K562 (cell line): ENCODE measurements at regions not wholly inside any gene's neighbourhood (a gene's known extent, or its start where the extent isn't known, plus 50 kb on each side); places are given as distances from the start of the nearest gene placed in this dataset.

Source experiments
- ATAC-seq: fragments of 200-7000 bp; cut with Tn5 transposase; 3 replicates; pipeline ENCODE4 v1.9.1; 2020; ENCODE audit warnings: moderate library complexity
- BruUV-seq: library from RNA; stranded (reverse); fragments of 400-500 nt; replicated peaks from 2 replicates; lab custom pipeline; 2021; lab: Mats Ljungman, UMichigan
- CTCF ChIA-PET: fragments of 300-600 bp; formaldehyde crosslinking; extraction: SDS; loops from one replicate; lab custom pipeline; 2021; ENCODE audit warnings: low intra/inter-chr PET ratio; lab: Yijun Ruan, JAX
- POLR2A ChIA-PET: fragments of 300-600, 350-650 bp; sonication (Branson Sonifier 250); formaldehyde crosslinking; extraction: SDS; loops from one replicate; lab custom pipeline; 2021; ENCODE audit warnings: antibody characterized with exemption, inconsistent platforms; lab: Yijun Ruan, JAX
- DNase-seq, 4 experiments: peaks; one replicate each; pipeline versions ENCODE4 v3.0.0 to v3.0.0-alpha.2; 2011 to 2018; ENCODE audit warnings: low spot score in 3 of 4, mixed read lengths in 3 of 4; ENCODE audit errors: extremely low read depth in 1 of 4
- FAIRE-seq: peaks from 2 replicates; lab custom pipeline; 2011; peaks lifted over from hg19 to GRCh38; lab: Jason Lieb, UNC
- H2AFZ ChIP-seq: 2 replicates; pipeline ENCODE4 v1.6.0; 2011; ENCODE audit warnings: low read depth, low read length, control low read depth, inconsistent platforms
- H3K27ac ChIP-seq: fragments of 200-600 bp; 3 replicates; pipeline ENCODE4 v1.8.0; 2011; ENCODE audit warnings: low read depth, mild to moderate bottlenecking, control low read depth, inconsistent platforms, low read length, moderate library complexity, mixed read lengths; ENCODE audit errors: extremely low read depth
- H3K27me3 ChIP-seq, 2 experiments: fragments of 300-600 bp in 1 of 2; 2 replicates in 1 of 2; 3 replicates in 1 of 2; pipeline versions ENCODE4 v1.6.0 to v1.8.0; 2011; ENCODE audit warnings: inconsistent platforms in 2 of 2, low read length in 2 of 2, mild to moderate bottlenecking in 1 of 2, mixed read lengths in 1 of 2, moderate library complexity in 1 of 2; ENCODE audit not compliant: control insufficient read depth in 2 of 2, insufficient read depth in 2 of 2
- H3K36me3 ChIP-seq: fragments of 300-600 bp; 3 replicates; pipeline ENCODE4 v1.8.0; 2011; ENCODE audit warnings: mild to moderate bottlenecking, low read length, inconsistent platforms; ENCODE audit not compliant: control insufficient read depth, insufficient read depth
- H3K4me1 ChIP-seq, 2 experiments: fragments of 200-600 bp in 1 of 2; replicated peaks in 1 of 2; 2 replicates in 1 of 2; 3 replicates in 1 of 2; pipeline versions ENCODE4 v1.5.1 to v1.8.0; 2011; ENCODE audit warnings: inconsistent platforms in 2 of 2, low read length in 2 of 2, mild to moderate bottlenecking in 1 of 2, mixed read lengths in 1 of 2, moderate library complexity in 1 of 2; ENCODE audit not compliant: control insufficient read depth in 2 of 2, insufficient read depth in 2 of 2
- H3K4me2 ChIP-seq: 2 replicates; pipeline ENCODE4 v1.6.1; 2011; ENCODE audit warnings: low read length, control low read depth, inconsistent platforms, mixed read lengths; ENCODE audit not compliant: insufficient read depth
- H3K4me3 ChIP-seq: fragments of 200-600 bp; sonication (generic), shearing (Covaris generic); 2 replicates; pipeline ENCODE4 v1.5.1; 2016; ENCODE audit warnings: control low read depth, inconsistent platforms
- H3K79me2 ChIP-seq: fragments of 200-600 bp; 3 replicates; pipeline ENCODE4 v1.8.0; 2011; ENCODE audit warnings: low read length, inconsistent platforms; ENCODE audit not compliant: control insufficient read depth, insufficient read depth
- H3K9ac ChIP-seq, 2 experiments: 2 replicates each; pipeline versions ENCODE4 v1.6.0 to v1.6.1; 2011; ENCODE audit warnings: low read depth in 2 of 2, low read length in 2 of 2, control low read depth in 1 of 2, inconsistent platforms in 1 of 2, mild to moderate bottlenecking in 1 of 2, mixed read lengths in 1 of 2; ENCODE audit not compliant: insufficient read depth in 1 of 2
- H3K9me1 ChIP-seq: one replicate; pipeline ENCODE4 v1.6.0; 2011; ENCODE audit warnings: inconsistent platforms, mild to moderate bottlenecking, low read length, moderate library complexity; ENCODE audit not compliant: control insufficient read depth, insufficient read depth
- H3K9me3 ChIP-seq: replicated peaks from 2 replicates; pipeline ENCODE4 v1.5.1; 2011; ENCODE audit warnings: low read depth, low read length, inconsistent platforms; ENCODE audit not compliant: control insufficient read depth, insufficient read depth
- H4K20me1 ChIP-seq: replicated peaks from 2 replicates; pipeline ENCODE4 v1.6.1; 2011; ENCODE audit warnings: low read length, inconsistent platforms, mixed read lengths; ENCODE audit not compliant: control insufficient read depth, insufficient read depth
- CBFA2T3 ChIP-seq: fragments of 450-650 bp; IDR thresholded peaks from 2 replicates; pipeline ENCODE4 v1.6.1; 2017
- KLF1 ChIP-seq: fragments of 450-650 bp; IDR thresholded peaks from 2 replicates; pipeline ENCODE4 v1.6.1; 2016; ENCODE audit warnings: missing genetic modification characterization, missing compliant biosample characterization
- PHF21A ChIP-seq: fragments of 450-650 bp; IDR thresholded peaks from 2 replicates; pipeline ENCODE4 v1.6.1; 2017; ENCODE audit warnings: low read depth, borderline replicate concordance
- RBM17 ChIP-seq: fragments of 200-400 bp; formaldehyde crosslinking; IDR thresholded peaks from 2 replicates; pipeline ENCODE4 v1.6.1; 2017; ENCODE audit warnings: low read depth, mild to moderate bottlenecking, low read length, borderline replicate concordance
- SRF ChIP-seq, 2 experiments: fragments of 250-450, 450-650 bp in 1 of 2; sonication (Bioruptor Pico) in 1 of 2; sonication (generic) in 1 of 2; formaldehyde crosslinking; IDR thresholded peaks; 2 replicates each; pipeline versions ENCODE4 v1.5.0 to v1.5.1; 2020 to 2022; ENCODE audit warnings: mild to moderate bottlenecking in 1 of 2, missing genetic modification reagents in 1 of 2
- ZNF253 ChIP-seq: fragments of 250-450 bp; sonication (Bioruptor Pico); conservative IDR thresholded peaks from 2 replicates; pipeline ENCODE4 v1.6.1; 2021; ENCODE audit warnings: mild to moderate bottlenecking
- ZNF75A ChIP-seq: fragments of 450-650 bp; formaldehyde crosslinking; IDR thresholded peaks from 2 replicates; pipeline ENCODE4 v1.4.0; 2020; ENCODE audit warnings: mild to moderate bottlenecking
- WGBS: fragments of 100-300 bp; shearing (Covaris generic); methylation state at CpG from one replicate; pipeline ENCODE4 v1.1.6; 2016; ENCODE audit warnings: low coverage, mixed read lengths; ENCODE audit not compliant: insufficient coverage; ENCODE audit errors: missing lambda C conversion rate; 5-methylcytosine and 5-hydroxymethylcytosine counted together
- in situ Hi-C: fragments of 300-500 bp; cut with MboI; formaldehyde crosslinking; loops from 4 replicates; pipeline ENCODE4 v1.15.0; 2018; ENCODE audit warnings: inconsistent platforms, mixed read lengths
- intact Hi-C: fragments of 100-400 bp; cut with micrococcal nuclease; formaldehyde crosslinking; loops from 2 replicates; pipeline ENCODE4 v1.14.2; 2022
- TF ChIP-seq, protein P1 (sequence below), 2 experiments: fragments of 450-650 bp in 1 of 2; sonication (generic) in 1 of 2; formaldehyde crosslinking in 1 of 2; IDR thresholded peaks; 2 replicates each; pipeline versions ENCODE4 v1.7.1 to v1.9.0; 2016 to 2022; ENCODE audit warnings: inconsistent platforms in 1 of 2, mild to moderate bottlenecking in 1 of 2, missing genetic modification reagents in 1 of 2
- TF ChIP-seq, protein P2 (sequence below): sonication (generic); formaldehyde crosslinking; IDR thresholded peaks from 2 replicates; pipeline ENCODE4 v1.8.1; 2022; ENCODE audit warnings: missing genetic modification reagents

DNA sequence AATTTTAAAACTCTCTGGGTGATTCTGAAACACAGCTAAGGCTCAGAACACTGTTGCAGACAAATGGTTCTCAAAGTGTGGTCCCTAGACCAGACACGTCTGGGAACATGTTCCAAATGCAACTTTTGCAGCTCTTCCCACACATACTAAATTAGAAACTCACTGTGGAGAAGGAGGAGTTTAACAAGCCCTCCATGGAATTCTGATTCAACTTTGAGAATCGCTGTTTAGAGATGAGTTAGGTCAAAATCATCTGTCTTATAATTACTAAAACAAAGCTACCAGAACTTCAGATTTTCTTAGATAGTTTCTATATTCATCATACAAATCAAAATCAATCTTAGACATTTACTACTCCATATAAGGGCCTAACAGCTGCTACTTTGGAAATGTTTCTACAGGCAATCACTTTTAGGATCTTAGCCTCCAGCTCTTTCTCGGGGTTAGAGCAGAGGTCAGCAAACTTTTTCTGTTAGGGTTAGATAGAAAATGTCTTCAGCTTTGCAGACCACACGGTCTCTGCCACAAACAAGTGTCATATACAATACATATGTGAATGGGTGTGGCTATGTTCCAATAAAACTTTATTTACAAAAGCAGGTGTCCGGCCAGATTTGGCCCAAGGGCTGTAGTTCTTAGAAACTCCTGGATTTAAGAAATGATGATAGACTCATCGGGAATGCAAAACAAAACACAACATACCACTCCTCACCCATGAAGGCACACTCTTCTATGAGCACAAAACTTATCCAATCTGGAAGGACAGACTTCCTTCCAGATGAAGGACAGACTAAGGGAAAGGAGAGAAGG is 50.0 kb upstream of the ARHGAP18 start:
- ChIA-PET CTCF (no interaction called here), POLR2A (interaction anchor here (0.5 kb wide), 1 partner anchor 100 kb away, joined by 3 read pairs; no protein-coding TSS in a partner anchor)
- WGBS, result 22% methylated on average over 6 of the region's 6 CpGs
- Histone ChIP-seq H3K27me3 (no peaks in the 10 kb centered on the region), H3K4me1 (peaks cover 0 to 1% of the 10 kb centered on the region in 2 experiments; a peak in 1 of 5 replicates), H3K9ac (no peak overlapping the region), H4K20me1 (no peaks in the 10 kb centered on the region), H3K79me2 (no peaks in the 10 kb centered on the region), H3K27ac (no peak overlapping the region), H3K9me3 (no peaks in the 10 kb centered on the region), H3K9me1 (no peaks in the 10 kb centered on the region), H3K36me3 (no peaks in the 10 kb centered on the region), H3K4me2 (no peak overlapping the region), H3K4me3 (no peak overlapping the region), H2AFZ (peak overlapping the region; percentile 67)
- TF ChIP-seq CBFA2T3, result peak; percentile 14; the same call in 1 of the 2 replicates
- TF ChIP-seq, protein P1, sequence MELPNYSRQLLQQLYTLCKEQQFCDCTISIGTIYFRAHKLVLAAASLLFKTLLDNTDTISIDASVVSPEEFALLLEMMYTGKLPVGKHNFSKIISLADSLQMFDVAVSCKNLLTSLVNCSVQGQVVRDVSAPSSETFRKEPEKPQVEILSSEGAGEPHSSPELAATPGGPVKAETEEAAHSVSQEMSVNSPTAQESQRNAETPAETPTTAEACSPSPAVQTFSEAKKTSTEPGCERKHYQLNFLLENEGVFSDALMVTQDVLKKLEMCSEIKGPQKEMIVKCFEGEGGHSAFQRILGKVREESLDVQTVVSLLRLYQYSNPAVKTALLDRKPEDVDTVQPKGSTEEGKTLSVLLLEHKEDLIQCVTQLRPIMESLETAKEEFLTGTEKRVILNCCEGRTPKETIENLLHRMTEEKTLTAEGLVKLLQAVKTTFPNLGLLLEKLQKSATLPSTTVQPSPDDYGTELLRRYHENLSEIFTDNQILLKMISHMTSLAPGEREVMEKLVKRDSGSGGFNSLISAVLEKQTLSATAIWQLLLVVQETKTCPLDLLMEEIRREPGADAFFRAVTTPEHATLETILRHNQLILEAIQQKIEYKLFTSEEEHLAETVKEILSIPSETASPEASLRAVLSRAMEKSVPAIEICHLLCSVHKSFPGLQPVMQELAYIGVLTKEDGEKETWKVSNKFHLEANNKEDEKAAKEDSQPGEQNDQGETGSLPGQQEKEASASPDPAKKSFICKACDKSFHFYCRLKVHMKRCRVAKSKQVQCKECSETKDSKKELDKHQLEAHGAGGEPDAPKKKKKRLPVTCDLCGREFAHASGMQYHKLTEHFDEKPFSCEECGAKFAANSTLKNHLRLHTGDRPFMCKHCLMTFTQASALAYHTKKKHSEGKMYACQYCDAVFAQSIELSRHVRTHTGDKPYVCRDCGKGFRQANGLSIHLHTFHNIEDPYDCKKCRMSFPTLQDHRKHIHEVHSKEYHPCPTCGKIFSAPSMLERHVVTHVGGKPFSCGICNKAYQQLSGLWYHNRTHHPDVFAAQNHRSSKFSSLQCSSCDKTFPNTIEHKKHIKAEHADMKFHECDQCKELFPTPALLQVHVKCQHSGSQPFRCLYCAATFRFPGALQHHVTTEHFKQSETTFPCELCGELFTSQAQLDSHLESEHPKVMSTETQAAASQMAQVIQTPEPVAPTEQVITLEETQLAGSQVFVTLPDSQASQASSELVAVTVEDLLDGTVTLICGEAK (IDR thresholded peaks at IDR 0.05), result peak; percentile 97
- TF ChIP-seq, protein P1 (CRISPR knock-in tag; IDR thresholded peaks at IDR 0.05), result peak; percentile 96
- TF ChIP-seq PHF21A, result 0 out of 2 replicates have a peak, but pooled peaks have one; percentile 61
- no peak for TF ChIP-seq KLF1 (tag)
- TF ChIP-seq, protein P2, sequence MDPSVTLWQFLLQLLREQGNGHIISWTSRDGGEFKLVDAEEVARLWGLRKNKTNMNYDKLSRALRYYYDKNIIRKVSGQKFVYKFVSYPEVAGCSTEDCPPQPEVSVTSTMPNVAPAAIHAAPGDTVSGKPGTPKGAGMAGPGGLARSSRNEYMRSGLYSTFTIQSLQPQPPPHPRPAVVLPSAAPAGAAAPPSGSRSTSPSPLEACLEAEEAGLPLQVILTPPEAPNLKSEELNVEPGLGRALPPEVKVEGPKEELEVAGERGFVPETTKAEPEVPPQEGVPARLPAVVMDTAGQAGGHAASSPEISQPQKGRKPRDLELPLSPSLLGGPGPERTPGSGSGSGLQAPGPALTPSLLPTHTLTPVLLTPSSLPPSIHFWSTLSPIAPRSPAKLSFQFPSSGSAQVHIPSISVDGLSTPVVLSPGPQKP (CRISPR knock-in tag), result no peak
- TF ChIP-seq SRF (CRISPR knock-in tag; IDR thresholded peaks at IDR 0.05), result 0 out of 4 replicates have a peak, but pooled peaks of 1 of the 2 experiments have one; percentile 38
- TF ChIP-seq ZNF253 (CRISPR knock-in tag), result no peak
- TF ChIP-seq ZNF75A, result no peak
- no peak for TF ChIP-seq RBM17
- BruUV-seq, result no TSS peak
- FAIRE-seq (no peak), ATAC-seq (no peak; the same call in 2 of the 3 replicates), DNase-seq (no peak)
- in situ Hi-C loops, result loop anchor here (10.0 kb wide), 2 partner anchors 255 to 265 kb away; no protein-coding TSS in a partner anchor
- intact Hi-C loops, result no loop called here
